ENCODE measurements at regions not wholly inside any gene's neighbourhood (a gene's known extent, or its start where the extent isn't known, plus 50 kb on each side); places are given as distances from the start of the nearest gene placed in this dataset.

DNA sequence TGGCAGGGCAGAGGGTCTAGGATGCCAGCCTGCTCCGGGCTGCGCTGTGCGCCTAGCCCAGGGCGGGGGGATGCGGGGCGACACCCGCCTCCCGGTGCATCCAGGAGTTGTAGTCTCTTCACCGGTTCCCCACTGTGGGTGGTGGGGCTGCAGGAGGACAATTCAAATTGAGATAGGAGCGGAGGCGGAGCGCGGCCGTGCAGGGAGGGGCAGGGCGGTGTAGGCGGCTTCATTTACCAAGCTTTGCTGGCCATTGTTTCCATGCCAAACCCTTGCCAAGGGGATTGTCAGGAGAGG lies 2047.4 kb downstream of the TP53TG3F start:
- Histone ChIP-seq H3K36me3 (ENCODE audit: control insufficient read depth in 1 of 2, insufficient read depth in 2 of 2, low read length in 2 of 2) (no peaks in the 10 kb centered on the region), H3K4me3 (replicated peaks in 1 of 2; ENCODE audit: low read depth in 1 of 2, low read length in 2 of 2) (no peak overlapping the region), H3K27me3 (ENCODE audit: insufficient read depth, low read length) (no peaks in the 10 kb centered on the region), H2AFZ (ENCODE audit: low read depth, low read length, poor library complexity, severe bottlenecking) (no peak overlapping the region), H3K4me2 (ENCODE audit: low read length) (no peak overlapping the region), H3K27ac (ENCODE audit: low read depth, low read length) (no peak overlapping the region), H4K20me1 (ENCODE audit: insufficient read depth) (no peaks in the 10 kb centered on the region), H3K4me1 (ENCODE audit: control insufficient read depth in 1 of 2, insufficient read depth in 2 of 2, low read length in 2 of 2) (no peaks in the 10 kb centered on the region), H3K9ac (ENCODE audit: low read length) (no peak overlapping the region), H3K79me2 (ENCODE audit: insufficient read depth, low read length) (no peaks in the 10 kb centered on the region), H3K9me2 (ENCODE audit: insufficient read depth) (no peaks in the 10 kb centered on the region), H3K9me3 (ENCODE audit: control insufficient read depth in 1 of 2, insufficient read depth in 1 of 2, low read depth in 1 of 2, low read length in 2 of 2) (no peaks in the 10 kb centered on the region; a peak in 1 of 4 replicates)
- POLR2A ChIA-PET, result no interaction called here
- RAD21 ChIA-PET (ENCODE audit: low non-redundant PET in 1 of 2, low total read pairs in 2 of 2, uncharacterized antibody in 2 of 2, unreplicated experiment in 2 of 2), result no interaction called here
- ATAC-seq (no peak), DNase-seq (ENCODE audit: low read depth, low spot score) (no peak)
- CTCF ChIA-PET, result no interaction called here
- intact Hi-C loops (cut with micrococcal nuclease), result no loop called here
- no TSS peak for BruUV-seq (replicated peaks)
- no peak for TF ChIP-seq ZFX (IDR thresholded peaks at IDR 0.05)
- TF ChIP-seq YY1 (IDR thresholded peaks at IDR 0.05; ENCODE audit: extremely low read depth, insufficient replicate concordance, low read depth, low read length), result no peak
- TF ChIP-seq SRF (IDR thresholded peaks at IDR 0.05; ENCODE audit: low read depth), result no peak
- TF ChIP-seq SIN3A (IDR thresholded peaks at IDR 0.05; ENCODE audit: low read depth), result no peak
- no peak for TF ChIP-seq POLR2A (IDR thresholded peaks at IDR 0.05; ENCODE audit: borderline replicate concordance, extremely low read depth, insufficient read depth, insufficient read length)
- TF ChIP-seq EZH2phosphoT487 (IDR thresholded peaks at IDR 0.05; ENCODE audit: borderline replicate concordance), result no peak
- TF ChIP-seq POLR2AphosphoS5 (IDR thresholded peaks at IDR 0.05; ENCODE audit: low read depth, low read length), result no peak
- TF ChIP-seq, protein P1, sequence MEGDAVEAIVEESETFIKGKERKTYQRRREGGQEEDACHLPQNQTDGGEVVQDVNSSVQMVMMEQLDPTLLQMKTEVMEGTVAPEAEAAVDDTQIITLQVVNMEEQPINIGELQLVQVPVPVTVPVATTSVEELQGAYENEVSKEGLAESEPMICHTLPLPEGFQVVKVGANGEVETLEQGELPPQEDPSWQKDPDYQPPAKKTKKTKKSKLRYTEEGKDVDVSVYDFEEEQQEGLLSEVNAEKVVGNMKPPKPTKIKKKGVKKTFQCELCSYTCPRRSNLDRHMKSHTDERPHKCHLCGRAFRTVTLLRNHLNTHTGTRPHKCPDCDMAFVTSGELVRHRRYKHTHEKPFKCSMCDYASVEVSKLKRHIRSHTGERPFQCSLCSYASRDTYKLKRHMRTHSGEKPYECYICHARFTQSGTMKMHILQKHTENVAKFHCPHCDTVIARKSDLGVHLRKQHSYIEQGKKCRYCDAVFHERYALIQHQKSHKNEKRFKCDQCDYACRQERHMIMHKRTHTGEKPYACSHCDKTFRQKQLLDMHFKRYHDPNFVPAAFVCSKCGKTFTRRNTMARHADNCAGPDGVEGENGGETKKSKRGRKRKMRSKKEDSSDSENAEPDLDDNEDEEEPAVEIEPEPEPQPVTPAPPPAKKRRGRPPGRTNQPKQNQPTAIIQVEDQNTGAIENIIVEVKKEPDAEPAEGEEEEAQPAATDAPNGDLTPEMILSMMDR (IDR thresholded peaks at IDR 0.05 in 2 of 3, conservative IDR thresholded peaks at IDR 0.05 in 1 of 3; ENCODE audit: borderline replicate concordance in 1 of 3, insufficient read depth in 1 of 3, low read depth in 2 of 3, low read length in 2 of 3), result no peak
- TF ChIP-seq ELF1 (IDR thresholded peaks at IDR 0.05; ENCODE audit: borderline replicate concordance, low read depth), result no peak
- TF ChIP-seq, protein P2, sequence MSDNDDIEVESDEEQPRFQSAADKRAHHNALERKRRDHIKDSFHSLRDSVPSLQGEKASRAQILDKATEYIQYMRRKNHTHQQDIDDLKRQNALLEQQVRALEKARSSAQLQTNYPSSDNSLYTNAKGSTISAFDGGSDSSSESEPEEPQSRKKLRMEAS (IDR thresholded peaks at IDR 0.05), result no peak
- TF ChIP-seq, protein P3, sequence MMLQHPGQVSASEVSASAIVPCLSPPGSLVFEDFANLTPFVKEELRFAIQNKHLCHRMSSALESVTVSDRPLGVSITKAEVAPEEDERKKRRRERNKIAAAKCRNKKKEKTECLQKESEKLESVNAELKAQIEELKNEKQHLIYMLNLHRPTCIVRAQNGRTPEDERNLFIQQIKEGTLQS (IDR thresholded peaks at IDR 0.05), result no peak
- no peak for TF ChIP-seq FOSL1 (IDR thresholded peaks at IDR 0.05; ENCODE audit: low read depth)
- no peak for TF ChIP-seq JUND (IDR thresholded peaks at IDR 0.05)
- TF ChIP-seq, protein P4, sequence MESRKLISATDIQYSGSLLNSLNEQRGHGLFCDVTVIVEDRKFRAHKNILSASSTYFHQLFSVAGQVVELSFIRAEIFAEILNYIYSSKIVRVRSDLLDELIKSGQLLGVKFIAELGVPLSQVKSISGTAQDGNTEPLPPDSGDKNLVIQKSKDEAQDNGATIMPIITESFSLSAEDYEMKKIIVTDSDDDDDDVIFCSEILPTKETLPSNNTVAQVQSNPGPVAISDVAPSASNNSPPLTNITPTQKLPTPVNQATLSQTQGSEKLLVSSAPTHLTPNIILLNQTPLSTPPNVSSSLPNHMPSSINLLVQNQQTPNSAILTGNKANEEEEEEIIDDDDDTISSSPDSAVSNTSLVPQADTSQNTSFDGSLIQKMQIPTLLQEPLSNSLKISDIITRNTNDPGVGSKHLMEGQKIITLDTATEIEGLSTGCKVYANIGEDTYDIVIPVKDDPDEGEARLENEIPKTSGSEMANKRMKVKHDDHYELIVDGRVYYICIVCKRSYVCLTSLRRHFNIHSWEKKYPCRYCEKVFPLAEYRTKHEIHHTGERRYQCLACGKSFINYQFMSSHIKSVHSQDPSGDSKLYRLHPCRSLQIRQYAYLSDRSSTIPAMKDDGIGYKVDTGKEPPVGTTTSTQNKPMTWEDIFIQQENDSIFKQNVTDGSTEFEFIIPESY (IDR thresholded peaks at IDR 0.05; ENCODE audit: extremely low read depth, insufficient replicate concordance, low read length), result no peak
- no peak for TF ChIP-seq TCF7L2 (IDR thresholded peaks at IDR 0.05; ENCODE audit: borderline replicate concordance, extremely low read depth, insufficient read depth, insufficient read length)

All from HCT116 (cell line).